ENCODE measurements at regions not wholly inside any gene's neighbourhood (a gene's known extent, or its start where the extent isn't known, plus 50 kb on each side); places are given as distances from the start of the nearest gene placed in this dataset.

GRCh38 chr10:128602183-128602582 is 476.0 kb upstream of the MKI67 start (continued):
- TF ChIP-seq REST (IDR thresholded peaks at IDR 0.05; ENCODE audit: borderline replicate concordance) (no peak), SMC3 (conservative IDR thresholded peaks at IDR 0.05; ENCODE audit: poor library complexity) (no peak)

GRCh38 chr10:128604025-128604424 is 477.8 kb upstream of the MKI67 start:
- no peaks in the 10 kb centered on the region for H3F3A ChIP-seq (ENCODE audit: insufficient read depth, low read length, poor library complexity, severe bottlenecking)
- no peak overlapping the region for H3K4me2 ChIP-seq (ENCODE audit: low read length)
- no peaks in the 10 kb centered on the region for H3K9me3 ChIP-seq (ENCODE audit: low read length)
- no peaks in the 10 kb centered on the region for H3K27me3 ChIP-seq (ENCODE audit: insufficient read depth, low read depth, low read length)
- no peaks in the 10 kb centered on the region for H4K20me1 ChIP-seq (ENCODE audit: insufficient read depth)
- TF ChIP-seq CTCF (IDR thresholded peaks at IDR 0.05; ENCODE audit: poor library complexity, severe bottlenecking) (no peak), EZH2 (IDR thresholded peaks at IDR 0.05; ENCODE audit: borderline replicate concordance, insufficient read depth, low read length, poor library complexity, severe bottlenecking) (no peak), TAF1 (IDR thresholded peaks at IDR 0.05; ENCODE audit: low read depth) (no peak), EP300 (conservative IDR thresholded peaks at IDR 0.05; ENCODE audit: poor library complexity, severe bottlenecking) (no peak), MXI1 (conservative IDR thresholded peaks at IDR 0.05; ENCODE audit: poor library complexity, severe bottlenecking) (no peak), REST (IDR thresholded peaks at IDR 0.05; ENCODE audit: borderline replicate concordance) (no peak), POLR2AphosphoS5 (IDR thresholded peaks at IDR 0.05) (no peak), RAD21 (conservative IDR thresholded peaks at IDR 0.05) (no peak), SMC3 (conservative IDR thresholded peaks at IDR 0.05; ENCODE audit: poor library complexity) (no peak)
- H3K79me2 ChIP-seq (replicated peaks; ENCODE audit: insufficient read depth, low read length) = no peaks in the 10 kb centered on the region
- H3K4me3 ChIP-seq (ENCODE audit: low read length) = no peak overlapping the region
- H3K9me2 ChIP-seq (ENCODE audit: insufficient read depth, low read length) = no peaks in the 10 kb centered on the region
- H2AFZ ChIP-seq (ENCODE audit: low read depth, low read length) = no peak overlapping the region
- H3K27ac ChIP-seq (ENCODE audit: low read length) = no peak overlapping the region
- H3K9ac ChIP-seq (ENCODE audit: low read length) = no peak overlapping the region
- H3K36me3 ChIP-seq (ENCODE audit: insufficient read depth, low read length) = no peaks in the 10 kb centered on the region
